ENCODE measurements at regions not wholly inside any gene's neighbourhood (a gene's known extent, or its start where the extent isn't known, plus 50 kb on each side); places are given as distances from the start of the nearest gene placed in this dataset.

- peaks cover 3% of the 10 kb centered on the region for H3K9me3 Mint-ChIP-seq
- no peak for TF ChIP-seq CTCF (IDR thresholded peaks at IDR 0.05)
- POLR2A ChIA-PET: no interaction called here
- intact Hi-C loops (cut with micrococcal nuclease): no loop called here
- CTCF ChIA-PET: no interaction called here
- ATAC-seq (no peak), DNase-seq (no peak)
- H3K27ac Mint-ChIP-seq: no peak overlapping the region
- no peaks in the 10 kb centered on the region for H3K36me3 Mint-ChIP-seq (ENCODE audit: low read depth)
- peaks cover 8% of the 10 kb centered on the region for H3K4me1 Mint-ChIP-seq (ENCODE audit: low read depth)
- peaks cover 2% of the 10 kb centered on the region for H3K27me3 Mint-ChIP-seq
- no peak overlapping the region for H3K4me3 Mint-ChIP-seq
Observed at GRCh38 chr1:5649795-5650194, 342.4 kb downstream of the NPHP4 start.

- Mint-ChIP-seq H3K4me3 (no peak overlapping the region), H3K36me3 (ENCODE audit: low read depth) (no peaks in the 10 kb centered on the region), H3K27me3 (peaks cover 2% of the 10 kb centered on the region), H3K9me3 (peaks cover 3% of the 10 kb centered on the region), H3K27ac (no peak overlapping the region), H3K4me1 (ENCODE audit: low read depth) (peaks cover 8% of the 10 kb centered on the region)
- DNase-seq (no peak), ATAC-seq (no peak)
- no peak for TF ChIP-seq CTCF (IDR thresholded peaks at IDR 0.05)
- intact Hi-C loops (cut with micrococcal nuclease): no loop called here
- ChIA-PET POLR2A (no interaction called here), CTCF (no interaction called here)
Observed at GRCh38 chr1:5649166-5649551, 343.1 kb downstream of the NPHP4 start.

- H3K4me3 Mint-ChIP-seq: no peak overlapping the region
- no peak for DNase-seq
- ChIA-PET POLR2A (no interaction called here), CTCF (no interaction called here)
- no peak for ATAC-seq
- H3K36me3 Mint-ChIP-seq (ENCODE audit: low read depth): no peaks in the 10 kb centered on the region
- TF ChIP-seq CTCF (IDR thresholded peaks at IDR 0.05): no peak
- peaks cover 2% of the 10 kb centered on the region for H3K27me3 Mint-ChIP-seq
- H3K27ac Mint-ChIP-seq: no peak overlapping the region
- H3K4me1 Mint-ChIP-seq (ENCODE audit: low read depth): peaks cover 8% of the 10 kb centered on the region
- intact Hi-C loops (cut with micrococcal nuclease): no loop called here
- peaks cover 1% of the 10 kb centered on the region for H3K9me3 Mint-ChIP-seq
Observed at GRCh38 chr1:5648410-5649165, 343.6 kb downstream of the NPHP4 start.

GRCh38 chr1:5647234-5647633 lies 345.0 kb downstream of the NPHP4 start:
- Mint-ChIP-seq H3K27ac (no peak overlapping the region), H3K4me3 (no peak overlapping the region), H3K9me3 (peaks cover 1% of the 10 kb centered on the region), H3K27me3 (peaks cover 5% of the 10 kb centered on the region), H3K4me1 (ENCODE audit: low read depth) (peaks cover 2% of the 10 kb centered on the region), H3K36me3 (ENCODE audit: low read depth) (no peaks in the 10 kb centered on the region)
- intact Hi-C loops (cut with micrococcal nuclease): no loop called here
- no peak for TF ChIP-seq CTCF (IDR thresholded peaks at IDR 0.05)
- no peak for ATAC-seq
- DNase-seq: no peak
- ChIA-PET CTCF (interaction anchor here (1.3 kb wide), 1 partner anchor 11 kb away, joined by 4 read pairs; no protein-coding TSS in a partner anchor), POLR2A (no interaction called here)

- peaks cover 8% of the 10 kb centered on the region for H3K27me3 Mint-ChIP-seq
- H3K36me3 Mint-ChIP-seq (ENCODE audit: low read depth): no peaks in the 10 kb centered on the region
- peaks cover 1% of the 10 kb centered on the region for H3K9me3 Mint-ChIP-seq
- TF ChIP-seq CTCF (IDR thresholded peaks at IDR 0.05): no peak
- H3K4me3 Mint-ChIP-seq: no peak overlapping the region
- no peak for DNase-seq
- no peak overlapping the region for H3K27ac Mint-ChIP-seq
- ChIA-PET POLR2A (no interaction called here), CTCF (interaction anchor here (1.3 kb wide), 1 partner anchor 10 kb away, joined by 4 read pairs; no protein-coding TSS in a partner anchor)
- H3K4me1 Mint-ChIP-seq (ENCODE audit: low read depth): no peaks in the 10 kb centered on the region
- ATAC-seq: no peak
- intact Hi-C loops (cut with micrococcal nuclease): no loop called here
Observed at GRCh38 chr1:5646486-5647149, 345.6 kb downstream of the NPHP4 start.

All from activated CD8-positive, alpha-beta T cell treated with anti-CD3 and anti-CD28 coated beads for 36 hours (primary cell).